Keratinocyte (primary cell): ENCODE measurements at regions not wholly inside any gene's neighbourhood (a gene's known extent, or its start where the extent isn't known, plus 50 kb on each side); places are given as distances from the start of the nearest gene placed in this dataset.

ENCODE experiments used
- DNase-seq: peaks from one replicate; pipeline ENCODE4 v3.0.0-alpha.2; 2011; ENCODE audit warnings: low read depth, missing footprints, low spot score
- FAIRE-seq: peaks from 2 replicates; lab custom pipeline; 2011; peaks lifted over from hg19 to GRCh38; lab: Jason Lieb, UNC
- H2AFZ ChIP-seq: 2 replicates; pipeline ENCODE4 v1.6.0; 2012; ENCODE audit warnings: low read length, control low read depth, inconsistent platforms; ENCODE audit not compliant: control insufficient read depth
- H3K27ac ChIP-seq: 2 replicates; pipeline ENCODE4 v1.5.1; 2011; ENCODE audit warnings: low read length; ENCODE audit not compliant: control insufficient read depth, insufficient read depth
- H3K27me3 ChIP-seq: 3 replicates; pipeline ENCODE4 v1.6.0; 2011; ENCODE audit warnings: low read length; ENCODE audit not compliant: control insufficient read depth, insufficient read depth; ENCODE audit errors: extremely low read depth
- H3K36me3 ChIP-seq, 2 experiments: 2 replicates in 1 of 2; 3 replicates in 1 of 2; pipeline ENCODE4 v1.5.1; 2011; ENCODE audit warnings: low read length in 2 of 2, mild to moderate bottlenecking in 1 of 2; ENCODE audit not compliant: control insufficient read depth in 2 of 2, insufficient read depth in 2 of 2; ENCODE audit errors: extremely low read depth in 1 of 2
- H3K4me1 ChIP-seq: 3 replicates; pipeline ENCODE4 v1.5.1; 2011; ENCODE audit warnings: low read length; ENCODE audit not compliant: control insufficient read depth, insufficient read depth; ENCODE audit errors: extremely low read depth
- H3K4me2 ChIP-seq: 3 replicates; pipeline ENCODE4 v1.6.0; 2011; ENCODE audit warnings: low read depth, low read length; ENCODE audit not compliant: control insufficient read depth, insufficient read depth; ENCODE audit errors: extremely low read depth
- H3K4me3 ChIP-seq, 3 experiments: fragments of 200-600 bp in 1 of 3; sonication (generic) in 1 of 3; 2 replicates in 2 of 3; 3 replicates in 1 of 3; pipeline ENCODE4 v1.5.1; 2011 to 2016; ENCODE audit warnings: low read length in 3 of 3, mild to moderate bottlenecking in 3 of 3, control low read depth in 2 of 3, inconsistent platforms in 1 of 3, low read depth in 1 of 3, mixed read lengths in 1 of 3, mixed run types in 1 of 3, moderate library complexity in 1 of 3; ENCODE audit not compliant: control insufficient read depth in 2 of 3, insufficient read depth in 2 of 3; ENCODE audit errors: extremely low read depth in 1 of 3
- H3K79me2 ChIP-seq: 2 replicates; pipeline ENCODE4 v1.6.0; 2012; ENCODE audit warnings: low read length; ENCODE audit not compliant: control insufficient read depth, insufficient read depth
- H3K9ac ChIP-seq: 3 replicates; pipeline ENCODE4 v1.6.0; 2011; ENCODE audit warnings: low read length; ENCODE audit not compliant: control insufficient read depth, insufficient read depth; ENCODE audit errors: extremely low read depth
- H3K9me1 ChIP-seq: 3 replicates; pipeline ENCODE4 v1.6.0; 2011; ENCODE audit warnings: low read length; ENCODE audit not compliant: control insufficient read depth, insufficient read depth; ENCODE audit errors: extremely low read depth
- H3K9me3 ChIP-seq: 2 replicates; pipeline ENCODE4 v1.5.1; 2012; ENCODE audit warnings: low read depth, low read length; ENCODE audit not compliant: control insufficient read depth
- H4K20me1 ChIP-seq: 3 replicates; pipeline ENCODE4 v1.6.0; 2011; ENCODE audit warnings: low read length; ENCODE audit not compliant: control insufficient read depth, insufficient read depth; ENCODE audit errors: extremely low read depth
- EZH2 ChIP-seq: IDR thresholded peaks from one replicate; pipeline ENCODE4 v1.6.1; 2012; ENCODE audit warnings: inconsistent platforms, mild to moderate bottlenecking, low read length, moderate library complexity
- dilution Hi-C: fragments of 300-500 bp; cut with MboI; formaldehyde crosslinking; loops from one replicate; pipeline ENCODE4 v1.7.0; 2020; ENCODE audit warnings: low sequenced_read_pairs; ENCODE audit not compliant: extremely low pct_ligation_motif_present
- TF ChIP-seq, protein P1 (sequence below), 3 experiments: IDR thresholded peaks in 1 of 3; conservative IDR thresholded peaks in 1 of 3; optimal IDR thresholded peaks in 1 of 3; 2 replicates in 2 of 3; 3 replicates in 1 of 3; pipeline versions ENCODE3 to v1.5.1; 2011; ENCODE audit warnings: low read length in 3 of 3, mild to moderate bottlenecking in 3 of 3, moderate library complexity in 2 of 3, control low read depth in 1 of 3, inconsistent platforms in 1 of 3; ENCODE audit not compliant: insufficient read depth in 2 of 3; ENCODE audit errors: extremely low read depth in 1 of 3

DNA sequence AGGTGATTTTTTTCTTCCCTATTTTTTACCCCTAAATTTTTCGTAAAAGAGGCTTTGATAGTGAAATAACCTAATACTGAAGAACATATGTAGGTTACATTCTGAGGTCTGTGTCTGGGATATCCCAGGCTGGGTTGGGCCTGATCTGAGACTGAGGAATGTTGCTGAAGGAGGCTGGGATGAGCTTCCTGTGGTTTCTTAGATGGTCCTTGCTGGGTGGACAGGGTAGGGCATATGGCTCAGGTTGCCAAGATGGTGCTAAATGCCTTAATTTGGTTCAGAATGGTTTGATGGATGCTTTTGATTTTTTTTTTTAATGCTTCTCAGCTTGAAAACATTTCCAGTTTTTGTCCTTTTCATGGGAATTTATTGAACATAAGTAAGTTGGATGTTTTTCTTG is 124.6 kb upstream of the PMCH start:
- Histone ChIP-seq H3K4me2 (no peak overlapping the region), H2AFZ (no peak overlapping the region), H3K9me3 (no peaks in the 10 kb centered on the region), H3K4me1 (no peaks in the 10 kb centered on the region), H4K20me1 (no peaks in the 10 kb centered on the region), H3K36me3 (no peaks in the 10 kb centered on the region), H3K27ac (no peak overlapping the region), H3K27me3 (no peaks in the 10 kb centered on the region), H3K9ac (no peak overlapping the region), H3K9me1 (no peaks in the 10 kb centered on the region), H3K4me3 (no peak overlapping the region), H3K79me2 (no peaks in the 10 kb centered on the region)
- TF ChIP-seq, protein P1, sequence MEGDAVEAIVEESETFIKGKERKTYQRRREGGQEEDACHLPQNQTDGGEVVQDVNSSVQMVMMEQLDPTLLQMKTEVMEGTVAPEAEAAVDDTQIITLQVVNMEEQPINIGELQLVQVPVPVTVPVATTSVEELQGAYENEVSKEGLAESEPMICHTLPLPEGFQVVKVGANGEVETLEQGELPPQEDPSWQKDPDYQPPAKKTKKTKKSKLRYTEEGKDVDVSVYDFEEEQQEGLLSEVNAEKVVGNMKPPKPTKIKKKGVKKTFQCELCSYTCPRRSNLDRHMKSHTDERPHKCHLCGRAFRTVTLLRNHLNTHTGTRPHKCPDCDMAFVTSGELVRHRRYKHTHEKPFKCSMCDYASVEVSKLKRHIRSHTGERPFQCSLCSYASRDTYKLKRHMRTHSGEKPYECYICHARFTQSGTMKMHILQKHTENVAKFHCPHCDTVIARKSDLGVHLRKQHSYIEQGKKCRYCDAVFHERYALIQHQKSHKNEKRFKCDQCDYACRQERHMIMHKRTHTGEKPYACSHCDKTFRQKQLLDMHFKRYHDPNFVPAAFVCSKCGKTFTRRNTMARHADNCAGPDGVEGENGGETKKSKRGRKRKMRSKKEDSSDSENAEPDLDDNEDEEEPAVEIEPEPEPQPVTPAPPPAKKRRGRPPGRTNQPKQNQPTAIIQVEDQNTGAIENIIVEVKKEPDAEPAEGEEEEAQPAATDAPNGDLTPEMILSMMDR (optimal IDR thresholded peaks at IDR 0.05 in 1 of 3, IDR thresholded peaks at IDR 0.05 in 1 of 3, conservative IDR thresholded peaks at IDR 0.05 in 1 of 3; ENCODE audit: extremely low read depth in 1 of 3, insufficient read depth in 2 of 3, low read length in 3 of 3): no peak
- TF ChIP-seq EZH2: no peak
- FAIRE-seq (no peak), DNase-seq (no peak)
- dilution Hi-C loops: no loop called here

DNA sequence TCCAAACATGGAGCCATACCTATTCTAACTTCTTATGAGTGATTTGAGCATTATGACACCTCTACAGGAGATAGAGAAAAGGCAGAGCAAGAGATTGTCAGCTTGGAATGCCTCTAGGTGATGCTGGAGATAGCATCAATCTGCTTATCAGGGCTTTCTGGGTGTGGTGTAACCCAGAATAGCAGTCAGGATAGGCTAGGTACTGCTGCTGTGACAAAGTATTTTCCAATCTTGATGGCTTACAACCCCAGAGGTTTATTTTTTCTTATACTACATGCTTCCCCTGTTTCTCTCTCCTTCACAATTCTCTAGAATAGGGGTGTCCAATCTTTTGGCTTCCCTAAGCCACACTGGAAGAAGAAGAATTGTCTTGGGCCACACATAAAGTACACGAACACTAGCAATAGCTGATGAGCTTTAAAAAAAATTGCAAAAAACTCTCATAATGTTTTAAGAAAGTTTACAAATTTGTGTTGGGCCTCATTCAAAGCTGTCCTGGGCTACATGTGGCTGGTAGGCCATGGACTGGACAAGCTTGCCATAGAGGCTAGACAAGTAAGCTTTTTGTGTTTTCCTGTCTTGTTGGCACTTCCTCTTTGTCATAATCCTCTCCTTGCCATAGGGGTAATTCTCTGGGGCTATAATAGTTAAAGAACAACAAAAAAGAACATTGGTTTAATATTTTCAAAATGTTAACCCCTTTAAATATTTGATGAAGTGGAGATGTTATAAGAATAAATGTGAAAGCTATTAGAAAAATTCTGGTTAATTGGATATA is 123.9 kb upstream of the PMCH start:
- no peaks in the 10 kb centered on the region for H4K20me1 ChIP-seq
- TF ChIP-seq EZH2: no peak
- TF ChIP-seq, protein P1 (optimal IDR thresholded peaks at IDR 0.05 in 1 of 3, IDR thresholded peaks at IDR 0.05 in 1 of 3, conservative IDR thresholded peaks at IDR 0.05 in 1 of 3; ENCODE audit: extremely low read depth in 1 of 3, insufficient read depth in 2 of 3, low read length in 3 of 3): no peak
- no peaks in the 10 kb centered on the region for H3K27me3 ChIP-seq
- H3K9me1 ChIP-seq: no peaks in the 10 kb centered on the region
- no peaks in the 10 kb centered on the region for H3K4me1 ChIP-seq
- no peak overlapping the region for H3K4me2 ChIP-seq
- H3K36me3 ChIP-seq: no peaks in the 10 kb centered on the region
- H2AFZ ChIP-seq: no peak overlapping the region
- dilution Hi-C loops: no loop called here
- no peaks in the 10 kb centered on the region for H3K79me2 ChIP-seq
- no peak for DNase-seq
- no peak overlapping the region for H3K27ac ChIP-seq
- no peaks in the 10 kb centered on the region for H3K9me3 ChIP-seq
- no peak overlapping the region for H3K9ac ChIP-seq
- no peak for FAIRE-seq
- no peak overlapping the region for H3K4me3 ChIP-seq
